ENCODE measurements at regions not wholly inside any gene's neighbourhood (a gene's known extent, or its start where the extent isn't known, plus 50 kb on each side); places are given as distances from the start of the nearest gene placed in this dataset.
"Not testable (repeated sequence)": the region's sequence is repeated elsewhere in the genome, so short reads cannot be mapped to it uniquely, and the experiment has no call there.

- DNase-seq, H3K27ac Mint-ChIP-seq, H3K36me3 Mint-ChIP-seq, CTCF ChIA-PET, H3K4me3 Mint-ChIP-seq, H3K4me1 Mint-ChIP-seq, H3K9me3 Mint-ChIP-seq: not testable (repeated sequence)
- H3K27me3 Mint-ChIP-seq, result peaks cover 14% of the 10 kb centered on the region
Measured at GRCh38 chr6:85750146-85750545, 107.5 kb upstream of the SYNCRIP start.

DNA sequence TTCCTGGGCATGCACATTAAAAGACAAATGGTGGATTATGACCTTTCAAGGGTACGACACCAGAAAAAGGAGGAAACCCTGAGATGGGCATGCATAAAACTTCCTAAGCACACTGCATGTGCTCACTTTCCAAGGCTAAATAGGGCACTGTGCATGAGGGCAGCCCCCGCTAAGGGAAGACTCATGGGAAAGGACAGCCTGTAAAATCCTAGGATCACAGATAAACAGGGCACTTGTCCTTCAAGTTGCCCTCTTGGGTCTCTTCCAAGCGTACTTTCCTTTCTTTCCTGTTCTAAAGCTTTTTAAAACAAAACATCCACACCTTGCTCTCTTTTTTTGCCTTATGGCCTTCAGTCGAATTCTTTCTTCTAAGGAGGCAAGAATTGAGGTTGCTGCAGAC lies 106.5 kb upstream of the SYNCRIP start:
- Mint-ChIP-seq H3K4me1 (no peaks in the 10 kb centered on the region), H3K36me3 (no peaks in the 10 kb centered on the region), H3K4me3 (no peak overlapping the region), H3K27ac (no peak overlapping the region), H3K9me3 (peaks cover 1% of the 10 kb centered on the region), H3K27me3 (peaks cover 16% of the 10 kb centered on the region)
- CTCF ChIA-PET, result no interaction called here
- no peak for DNase-seq

- Mint-ChIP-seq H3K27ac (no peak overlapping the region), H3K4me3 (no peak overlapping the region)
Measured at GRCh38 chr6:85747666-85748065, 105.0 kb upstream of the SYNCRIP start.

GRCh38 chr6:85747093-85747492 lies 104.4 kb upstream of the SYNCRIP start:
- H3K4me1 Mint-ChIP-seq, result no peaks in the 10 kb centered on the region
- DNase-seq, result no peak
- no peak overlapping the region for H3K27ac Mint-ChIP-seq
- H3K27me3 Mint-ChIP-seq, result peaks cover 13% of the 10 kb centered on the region
- H3K4me3 Mint-ChIP-seq, result no peak overlapping the region
- CTCF ChIA-PET, result no interaction called here
- H3K36me3 Mint-ChIP-seq, result no peaks in the 10 kb centered on the region
- H3K9me3 Mint-ChIP-seq, result peaks cover 1% of the 10 kb centered on the region

More at GRCh38 chr6:85747666-85748065, 105.0 kb upstream of the SYNCRIP start:
- DNase-seq, result no peak
- Mint-ChIP-seq H3K9me3 (peaks cover 1% of the 10 kb centered on the region), H3K27me3 (peaks cover 16% of the 10 kb centered on the region), H3K4me1 (no peaks in the 10 kb centered on the region), H3K36me3 (no peaks in the 10 kb centered on the region)
- CTCF ChIA-PET, result no interaction called here

GRCh38 chr6:85744433-85744970 lies 101.8 kb upstream of the SYNCRIP start:
- peaks cover 1% of the 10 kb centered on the region for H3K9me3 Mint-ChIP-seq
- no peak overlapping the region for H3K4me3 Mint-ChIP-seq
- H3K4me1 Mint-ChIP-seq, result no peaks in the 10 kb centered on the region
- CTCF ChIA-PET, result no interaction called here
- H3K27me3 Mint-ChIP-seq, result peaks cover 6% of the 10 kb centered on the region
- H3K27ac Mint-ChIP-seq, result no peak overlapping the region
- DNase-seq, result no peak
- H3K36me3 Mint-ChIP-seq, result no peaks in the 10 kb centered on the region

GRCh38 chr6:85726206-85726605 lies 83.5 kb upstream of the SYNCRIP start:
- H3K4me3 Mint-ChIP-seq, result no peak overlapping the region
- DNase-seq, result no peak
- no peak overlapping the region for H3K27ac Mint-ChIP-seq
- CTCF ChIA-PET, result no interaction called here
- H3K27me3 Mint-ChIP-seq, result peaks cover 3% of the 10 kb centered on the region
- H3K36me3 Mint-ChIP-seq, result no peaks in the 10 kb centered on the region
- H3K9me3 Mint-ChIP-seq, result peaks cover 2% of the 10 kb centered on the region
- no peaks in the 10 kb centered on the region for H3K4me1 Mint-ChIP-seq

GRCh38 chr6:85715797-85716196 lies 73.1 kb upstream of the SYNCRIP start:
- H3K36me3 Mint-ChIP-seq, result no peaks in the 10 kb centered on the region
- no peak overlapping the region for H3K27ac Mint-ChIP-seq
- no peaks in the 10 kb centered on the region for H3K27me3 Mint-ChIP-seq
- CTCF ChIA-PET, result no interaction called here
- H3K9me3 Mint-ChIP-seq, result peaks cover 7% of the 10 kb centered on the region
- DNase-seq, result no peak
- H3K4me1 Mint-ChIP-seq, result no peaks in the 10 kb centered on the region
- no peak overlapping the region for H3K4me3 Mint-ChIP-seq

DNA sequence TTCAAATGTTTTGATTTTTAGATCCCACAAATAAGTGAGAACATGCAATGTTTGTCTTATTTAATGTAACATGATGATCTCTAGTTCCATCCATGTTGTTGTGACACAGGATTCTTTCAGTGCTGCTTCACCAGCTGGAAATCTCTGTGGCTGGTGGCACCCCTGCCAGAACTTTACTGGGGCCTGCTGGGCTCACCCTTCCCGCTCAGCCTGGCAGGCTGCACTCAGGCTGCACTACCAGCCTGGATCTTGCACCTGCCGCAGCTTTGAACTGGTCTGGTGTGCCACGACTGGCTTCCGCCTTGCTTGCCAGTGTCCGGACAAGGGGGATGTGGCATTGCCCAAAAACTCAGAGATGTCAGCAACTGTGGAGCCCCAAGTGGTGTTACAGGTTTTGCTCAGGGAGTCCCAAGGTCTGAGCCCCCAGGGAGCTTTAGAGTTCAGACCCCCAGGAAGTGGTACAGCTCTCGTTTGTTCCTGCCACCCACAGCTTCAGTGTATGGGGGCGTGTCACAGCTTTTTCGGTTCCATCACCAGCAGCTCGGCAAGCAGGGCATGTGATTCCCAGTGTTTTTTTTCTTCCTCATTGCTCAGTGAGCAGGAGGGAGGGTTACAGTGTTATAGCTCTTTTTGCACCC lies 72.3 kb upstream of the SYNCRIP start:
- Mint-ChIP-seq H3K4me3 (no peak overlapping the region), H3K27ac (no peak overlapping the region), H3K4me1 (no peaks in the 10 kb centered on the region), H3K36me3 (no peaks in the 10 kb centered on the region), H3K9me3 (peaks cover 7% of the 10 kb centered on the region), H3K27me3 (no peaks in the 10 kb centered on the region)
- CTCF ChIA-PET, result no interaction called here
- no peak for DNase-seq

DNA sequence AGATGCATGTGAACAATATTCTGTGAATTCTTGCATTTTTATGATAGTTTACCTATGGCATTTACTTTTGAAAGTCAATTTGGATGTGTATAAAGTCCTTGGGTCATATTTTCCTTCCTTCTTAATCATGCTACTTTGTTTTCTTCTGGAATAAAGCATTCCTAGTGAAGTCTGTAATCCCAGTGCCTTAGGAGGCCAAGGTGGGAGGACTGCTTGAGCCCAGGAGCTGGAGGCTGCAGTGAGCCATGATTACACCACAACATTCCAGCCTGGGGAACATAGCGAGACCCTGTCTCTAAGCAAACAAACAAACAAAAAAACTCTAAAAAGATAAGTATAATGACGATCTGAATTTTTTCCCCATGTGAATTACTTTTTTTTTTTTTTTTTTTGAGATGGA lies 69.7 kb upstream of the SYNCRIP start:
- Mint-ChIP-seq H3K27ac (no peak overlapping the region), H3K36me3 (no peaks in the 10 kb centered on the region), H3K4me1 (no peaks in the 10 kb centered on the region), H3K27me3 (no peaks in the 10 kb centered on the region), H3K4me3 (no peak overlapping the region), H3K9me3 (peaks cover 7% of the 10 kb centered on the region)
- CTCF ChIA-PET, result no interaction called here
- DNase-seq, result no peak

DNA sequence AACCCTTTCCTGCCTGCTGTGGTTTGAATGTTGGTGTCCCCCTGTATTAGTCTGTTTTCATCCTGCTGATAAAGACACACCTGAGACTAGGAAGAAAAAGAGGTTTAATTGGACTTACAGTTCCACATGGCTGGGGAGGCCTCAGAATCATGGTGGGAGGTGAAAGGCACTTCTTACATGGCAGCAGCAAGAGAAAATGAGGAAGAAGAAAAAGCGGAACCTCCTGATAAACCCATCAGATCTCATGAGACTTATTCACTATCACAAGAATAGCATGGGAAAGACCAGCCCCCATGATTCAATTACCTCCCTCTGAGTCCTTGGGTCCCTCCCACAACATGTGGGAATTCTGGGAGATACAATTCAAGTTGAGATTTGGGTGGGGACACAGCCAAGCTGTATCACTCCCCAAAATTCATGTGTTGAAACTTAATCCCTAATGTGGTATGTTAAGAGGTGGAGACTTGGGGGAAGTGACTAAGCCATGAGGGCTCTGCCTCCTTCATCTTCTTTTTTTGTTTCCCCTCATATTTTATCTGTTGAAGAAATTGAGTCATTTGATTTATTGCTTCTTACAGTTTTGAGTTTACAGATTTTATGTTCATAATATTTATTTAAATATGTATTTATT lies 64.9 kb upstream of the SYNCRIP start:
- H3K4me3 Mint-ChIP-seq, H3K27ac Mint-ChIP-seq, DNase-seq, H3K9me3 Mint-ChIP-seq, H3K4me1 Mint-ChIP-seq, H3K27me3 Mint-ChIP-seq, CTCF ChIA-PET, H3K36me3 Mint-ChIP-seq: not testable (repeated sequence)

DNA sequence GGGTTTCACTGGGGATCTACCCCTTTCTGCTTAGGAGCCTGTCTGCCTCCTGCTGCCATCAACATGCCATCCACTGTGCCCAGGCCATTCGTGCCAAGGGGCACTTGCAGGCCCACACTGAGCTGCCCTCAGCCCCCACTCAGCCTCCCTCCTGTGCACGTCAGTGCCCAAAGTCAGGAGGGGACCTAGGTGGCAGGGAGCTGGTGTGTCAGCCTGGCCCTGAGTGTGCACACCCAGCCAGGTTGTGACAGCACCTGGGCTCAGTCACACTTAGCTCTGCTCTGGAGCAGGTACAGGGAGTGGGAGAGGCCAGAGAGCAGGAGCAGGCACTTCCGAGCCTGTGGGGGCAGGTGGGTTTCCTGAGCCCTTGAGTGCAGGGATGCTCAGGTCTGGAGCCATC lies 63.6 kb upstream of the SYNCRIP start:
- no peaks in the 10 kb centered on the region for H3K27me3 Mint-ChIP-seq
- no peaks in the 10 kb centered on the region for H3K36me3 Mint-ChIP-seq
- H3K27ac Mint-ChIP-seq, result no peak overlapping the region
- no peak overlapping the region for H3K4me3 Mint-ChIP-seq
- no peaks in the 10 kb centered on the region for H3K4me1 Mint-ChIP-seq
- no peak for DNase-seq
- no peaks in the 10 kb centered on the region for H3K9me3 Mint-ChIP-seq
- CTCF ChIA-PET, result interaction anchor here (1.1 kb wide), 1 partner anchor 13 kb away, joined by 3 read pairs; no protein-coding TSS in a partner anchor

- Mint-ChIP-seq H3K27me3 (no peaks in the 10 kb centered on the region), H3K36me3 (no peaks in the 10 kb centered on the region), H3K4me1 (no peaks in the 10 kb centered on the region), H3K27ac (no peak overlapping the region), H3K4me3 (no peak overlapping the region), H3K9me3 (no peaks in the 10 kb centered on the region)
- CTCF ChIA-PET, result no interaction called here
- no peak for DNase-seq
Measured at GRCh38 chr6:85705220-85705619, 62.5 kb upstream of the SYNCRIP start.

DNA sequence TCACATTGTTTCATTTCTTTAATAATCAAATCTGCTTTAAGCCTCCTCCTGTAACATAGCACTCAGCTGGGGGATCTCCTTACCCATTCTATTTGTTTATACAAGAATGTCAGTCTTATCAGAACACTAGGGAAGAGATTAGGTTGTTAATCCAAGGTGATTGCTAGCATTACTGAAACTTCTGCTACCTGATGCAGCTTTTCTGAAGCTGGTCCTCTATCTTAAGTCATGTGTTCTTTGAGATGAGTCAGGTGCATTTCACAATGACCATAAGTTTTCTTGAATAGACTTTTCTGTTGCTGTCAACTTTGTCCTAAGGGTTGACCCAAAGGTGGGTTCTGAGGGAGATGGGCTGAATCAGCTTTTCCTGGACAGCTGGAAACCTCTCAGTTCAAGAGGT lies 60.7 kb upstream of the SYNCRIP start:
- H3K27ac Mint-ChIP-seq, result no peak overlapping the region
- H3K27me3 Mint-ChIP-seq, result no peaks in the 10 kb centered on the region
- H3K9me3 Mint-ChIP-seq, result no peaks in the 10 kb centered on the region
- no peak for DNase-seq
- H3K4me3 Mint-ChIP-seq, result no peak overlapping the region
- no peaks in the 10 kb centered on the region for H3K4me1 Mint-ChIP-seq
- no peaks in the 10 kb centered on the region for H3K36me3 Mint-ChIP-seq
- CTCF ChIA-PET, result no interaction called here
